IMR-90 (cell line): ENCODE measurements at regions not wholly inside any gene's neighbourhood (a gene's known extent, or its start where the extent isn't known, plus 50 kb on each side); places are given as distances from the start of the nearest gene placed in this dataset.

Experiments used
- ATAC-seq: fragments of 200-7000 bp; cut with Tn5 transposase; 2 replicates; pipeline ENCODE4 v1.9.1; 2020; ENCODE audit warnings: low read depth, mild to moderate bottlenecking, moderate library complexity
- BruUV-seq: library from RNA; stranded (reverse); fragments of 400-500 nt; replicated peaks from 2 replicates; lab custom pipeline; 2021; lab: Mats Ljungman, UMichigan
- CTCF ChIA-PET: fragments of 300-600 bp; formaldehyde crosslinking; extraction: SDS; loops from one replicate; lab custom pipeline; 2021; ENCODE audit warnings: antibody characterized with exemption; lab: Yijun Ruan, JAX
- POLR2A ChIA-PET: fragments of 300-600 bp; sonication (Branson Sonifier 250); formaldehyde crosslinking; loops from one replicate; lab custom pipeline; 2022; ENCODE audit warnings: antibody characterized with exemption; ENCODE audit not compliant: unreplicated experiment; lab: Charles Lee
- DNase-seq: peaks from one replicate; pipeline ENCODE4 v3.0.0; 2013
- H2AFZ ChIP-seq: replicated peaks from 2 replicates; pipeline ENCODE3; 2013; ENCODE audit warnings: low read length, mild to moderate bottlenecking; ENCODE audit not compliant: poor library complexity
- H2AK5ac ChIP-seq: 2 replicates; pipeline ENCODE4 v1.6.1; 2013; ENCODE audit warnings: low read depth, low read length, inconsistent platforms
- H2AK9ac ChIP-seq: replicated peaks from 2 replicates; pipeline ENCODE3; 2013; ENCODE audit warnings: mild to moderate bottlenecking, low read depth, low read length, moderate library complexity; ENCODE audit not compliant: poor library complexity
- H2BK120ac ChIP-seq: 2 replicates; pipeline ENCODE4 v1.6.1; 2013; ENCODE audit warnings: low read depth, low read length, inconsistent platforms
- H2BK15ac ChIP-seq: 3 replicates; pipeline ENCODE4 v1.6.1; 2013; ENCODE audit warnings: low read depth, low read length, inconsistent platforms
- H2BK20ac ChIP-seq: 2 replicates; pipeline ENCODE4 v1.6.1; 2013; ENCODE audit warnings: low read depth, mild to moderate bottlenecking, inconsistent platforms, low read length, moderate library complexity
- H2BK5ac ChIP-seq: 2 replicates; pipeline ENCODE4 v1.6.1; 2013; ENCODE audit warnings: mild to moderate bottlenecking, low read depth, low read length, inconsistent platforms; ENCODE audit not compliant: poor library complexity, severe bottlenecking
- H3K14ac ChIP-seq: replicated peaks from 2 replicates; pipeline ENCODE4 v1.6.1; 2013; ENCODE audit warnings: low read depth, low read length, inconsistent platforms
- H3K18ac ChIP-seq: 2 replicates; pipeline ENCODE4 v1.6.1; 2013; ENCODE audit warnings: low read depth, low read length, control low read depth
- H3K23ac ChIP-seq: 2 replicates; pipeline ENCODE4 v1.6.1; 2013; ENCODE audit warnings: low read depth, low read length, inconsistent platforms
- H3K27ac ChIP-seq: 2 replicates; pipeline ENCODE4 v1.5.1; 2013; ENCODE audit warnings: mild to moderate bottlenecking, control low read depth, low read length; ENCODE audit not compliant: insufficient read depth
- H3K27me3 ChIP-seq: 2 replicates; pipeline ENCODE4 v1.6.1; 2013; ENCODE audit warnings: low read length; ENCODE audit not compliant: control insufficient read depth, insufficient read depth
- H3K36me3 ChIP-seq: 2 replicates; pipeline ENCODE4 v1.6.1; 2013; ENCODE audit warnings: low read length, mixed read lengths; ENCODE audit not compliant: control insufficient read depth, insufficient read depth
- H3K4ac ChIP-seq: 2 replicates; pipeline ENCODE4 v1.6.1; 2013; ENCODE audit warnings: low read depth, low read length, inconsistent platforms
- H3K4me1 ChIP-seq: 2 replicates; pipeline ENCODE4 v1.6.1; 2013; ENCODE audit warnings: low read length, mixed read lengths; ENCODE audit not compliant: control insufficient read depth, insufficient read depth
- H3K4me2 ChIP-seq: 2 replicates; pipeline ENCODE4 v1.6.1; 2013; ENCODE audit warnings: low read depth, mild to moderate bottlenecking, control low read depth, low read length, moderate library complexity
- H3K4me3 ChIP-seq: 2 replicates; pipeline ENCODE4 v1.5.1; 2013; ENCODE audit warnings: low read depth, mild to moderate bottlenecking, control low read depth, low read length, moderate library complexity; ENCODE audit not compliant: insufficient read depth
- H3K56ac ChIP-seq: 2 replicates; pipeline ENCODE4 v1.6.1; 2013; ENCODE audit warnings: low read length, inconsistent platforms; ENCODE audit not compliant: insufficient read depth; ENCODE audit errors: extremely low read depth
- H3K79me1 ChIP-seq, 2 experiments: 2 replicates each; pipeline ENCODE4 v1.6.1; 2013; ENCODE audit warnings: low read length in 2 of 2, inconsistent platforms in 1 of 2, low read depth in 1 of 2
- H3K9ac ChIP-seq: 2 replicates; pipeline ENCODE4 v1.6.1; 2013; ENCODE audit warnings: low read depth, low read length, control low read depth
- H3K9me1 ChIP-seq: 2 replicates; pipeline ENCODE4 v1.6.1; 2013; ENCODE audit warnings: low read length, inconsistent platforms; ENCODE audit not compliant: insufficient read depth
- H3K9me3 ChIP-seq: 2 replicates; pipeline ENCODE4 v1.6.1; 2013; ENCODE audit warnings: low read length; ENCODE audit not compliant: control insufficient read depth, insufficient read depth
- H4K20me1 ChIP-seq: 2 replicates; pipeline ENCODE4 v1.6.1; 2013; ENCODE audit warnings: low read length, inconsistent platforms; ENCODE audit not compliant: insufficient read depth
- H4K5ac ChIP-seq: 2 replicates; pipeline ENCODE4 v1.6.1; 2013; ENCODE audit warnings: mild to moderate bottlenecking, low read depth, low read length, control low read depth
- H4K8ac ChIP-seq, 2 experiments: 2 replicates each; pipeline ENCODE4 v1.6.1; 2013; ENCODE audit warnings: low read depth in 2 of 2, low read length in 2 of 2, control low read depth in 1 of 2, inconsistent platforms in 1 of 2
- H4K91ac ChIP-seq: 2 replicates; pipeline ENCODE4 v1.6.1; 2013; ENCODE audit warnings: low read depth, low read length, inconsistent platforms; ENCODE audit not compliant: insufficient read depth
- BHLHE40 ChIP-seq: fragments of 150-350 bp; IDR thresholded peaks from 2 replicates; pipeline ENCODE4 v1.6.1; 2016; ENCODE audit warnings: mild to moderate bottlenecking, low read depth, low read length
- CEBPB ChIP-seq: IDR thresholded peaks from 2 replicates; pipeline ENCODE4 v1.6.1; 2012; ENCODE audit warnings: low read depth, low read length, improper control_type of control experiment
- MAFK ChIP-seq: IDR thresholded peaks from 2 replicates; pipeline ENCODE4 v1.6.1; 2012; ENCODE audit warnings: low read depth, low read length, improper control_type of control experiment
- MAZ ChIP-seq: IDR thresholded peaks from 2 replicates; pipeline ENCODE4 v1.6.1; 2012; ENCODE audit warnings: low read depth, mild to moderate bottlenecking, low read length, improper control_type of control experiment, moderate library complexity, borderline replicate concordance
- RAD21 ChIP-seq: IDR thresholded peaks from 2 replicates; pipeline ENCODE4 v1.6.1; 2012; ENCODE audit warnings: low read length, improper control_type of control experiment
- SMC3 ChIP-seq: fragments of 150-350 bp; IDR thresholded peaks from 2 replicates; pipeline ENCODE4 v1.6.1; 2016; ENCODE audit warnings: low read depth, mild to moderate bottlenecking, antibody characterized with exemption, low read length, moderate library complexity
- WGBS, 2 experiments: methylation state at CpG; one replicate each; pipeline versions ENCODE4 v1.1.5 to v1.1.7; 2013; ENCODE audit warnings: missing lambda C conversion rate in 2 of 2; ENCODE audit not compliant: insufficient read length in 1 of 2; ENCODE audit errors: extremely low coverage in 2 of 2; 5-methylcytosine and 5-hydroxymethylcytosine counted together
- dilution Hi-C: fragments of 300-500 bp; cut with HindIII; formaldehyde crosslinking; loops from one replicate; pipeline ENCODE4 v1.14.3; 2018; ENCODE audit warnings: low sequenced_read_pairs; ENCODE audit not compliant: unreplicated experiment
- in situ Hi-C: fragments of 300-500 bp; cut with MboI; formaldehyde crosslinking; loops from 3 replicates; pipeline ENCODE4 v1.14.3; 2019; ENCODE audit warnings: low sequenced_read_pairs, inconsistent platforms, mixed read lengths
- intact Hi-C: fragments of 100-400 bp; cut with micrococcal nuclease; formaldehyde crosslinking; loops from 2 replicates; pipeline ENCODE4 v1.10.0; 2022
- TF ChIP-seq, protein P1 (sequence below): fragments of 150-350 bp; IDR thresholded peaks from 2 replicates; pipeline ENCODE4 v1.6.1; 2017; ENCODE audit warnings: mild to moderate bottlenecking, antibody characterized with exemption, low read length, low read depth

DNA sequence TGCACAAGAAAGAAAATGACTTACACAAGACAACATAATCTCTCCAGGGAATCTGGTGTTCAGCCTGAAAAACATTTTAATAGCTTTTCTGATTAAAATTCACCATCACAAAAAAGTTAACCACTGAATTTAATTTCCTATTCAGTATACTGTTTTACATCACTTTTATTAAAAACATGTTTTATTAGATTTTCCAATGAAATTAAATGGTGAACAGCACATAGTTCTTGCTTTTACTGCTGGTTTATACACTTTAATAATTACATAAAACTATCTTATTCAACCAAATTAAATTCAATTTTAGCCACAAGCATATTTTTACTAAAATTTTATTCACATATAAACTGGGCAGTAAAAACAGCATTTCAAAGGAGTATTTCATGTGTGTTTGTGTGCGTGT, 138.3 kb downstream of the NOL4 start:
- Histone ChIP-seq H3K36me3 (no peaks in the 10 kb centered on the region), H3K4me1 (no peaks in the 10 kb centered on the region), H3K23ac (no peak overlapping the region), H2AK9ac (no peak overlapping the region), H2AFZ (no peak overlapping the region), H2BK15ac (no peak overlapping the region), H4K5ac (no peak overlapping the region), H3K4me2 (no peak overlapping the region), H2BK5ac (no peak overlapping the region), H3K27me3 (no peaks in the 10 kb centered on the region), H2BK120ac (no peak overlapping the region), H4K8ac (no peak overlapping the region), H3K14ac (no peak overlapping the region), H3K9me3 (no peaks in the 10 kb centered on the region), H3K18ac (no peak overlapping the region), H3K79me1 (no peaks in the 10 kb centered on the region), H3K9me1 (no peaks in the 10 kb centered on the region), H3K4me3 (no peak overlapping the region), H4K91ac (no peak overlapping the region), H4K20me1 (no peaks in the 10 kb centered on the region), H3K56ac (no peak overlapping the region), H2BK20ac (no peak overlapping the region), H3K27ac (no peak overlapping the region), H2AK5ac (no peak overlapping the region), H3K4ac (no peak overlapping the region), H3K9ac (no peak overlapping the region)
- BruUV-seq, result no TSS peak
- DNase-seq (no peak), ATAC-seq (no peak)
- intact Hi-C loops, result no loop called here
- in situ Hi-C loops, result no loop called here
- no CpG with 5 or more reads among the region's 1 CpG for WGBS, 2 experiments
- dilution Hi-C loops, result no loop called here
- no peak for TF ChIP-seq SMC3
- TF ChIP-seq CEBPB, result no peak
- TF ChIP-seq, protein P1, sequence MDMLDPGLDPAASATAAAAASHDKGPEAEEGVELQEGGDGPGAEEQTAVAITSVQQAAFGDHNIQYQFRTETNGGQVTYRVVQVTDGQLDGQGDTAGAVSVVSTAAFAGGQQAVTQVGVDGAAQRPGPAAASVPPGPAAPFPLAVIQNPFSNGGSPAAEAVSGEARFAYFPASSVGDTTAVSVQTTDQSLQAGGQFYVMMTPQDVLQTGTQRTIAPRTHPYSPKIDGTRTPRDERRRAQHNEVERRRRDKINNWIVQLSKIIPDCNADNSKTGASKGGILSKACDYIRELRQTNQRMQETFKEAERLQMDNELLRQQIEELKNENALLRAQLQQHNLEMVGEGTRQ, result no peak
- TF ChIP-seq RAD21, result no peak
- no peak for TF ChIP-seq MAZ
- no peak for TF ChIP-seq BHLHE40
- TF ChIP-seq MAFK, result no peak
- ChIA-PET CTCF (no interaction called here), POLR2A (no interaction called here)
